Endothelial cell of umbilical vein (primary cell): ENCODE measurements at regions not wholly inside any gene's neighbourhood (a gene's known extent, or its start where the extent isn't known, plus 50 kb on each side); places are given as distances from the start of the nearest gene placed in this dataset.
"Not testable (repeated sequence)": the region's sequence is repeated elsewhere in the genome, so short reads cannot be mapped to it uniquely, and the experiment has no call there.

ENCODE experiments used
- BruUV-seq: library from RNA; stranded (reverse); fragments of 400-500 nt; replicated peaks from 2 replicates; lab custom pipeline; 2021; lab: Mats Ljungman, UMichigan
- CTCF ChIA-PET: fragments of 300-600, 350-600 bp; sonication (Branson Sonifier 250); formaldehyde crosslinking; loops from one replicate; lab custom pipeline; 2021; ENCODE audit warnings: antibody characterized with exemption, inconsistent platforms; lab: Charles Lee
- POLR2A ChIA-PET: fragments of 300-600, 350-600 bp; sonication (Branson Sonifier 250); formaldehyde crosslinking; loops from one replicate; lab custom pipeline; 2021; ENCODE audit warnings: antibody characterized with exemption, inconsistent platforms; lab: Charles Lee
- DNase-seq: peaks from one replicate; pipeline ENCODE4 v3.0.0-alpha.2; 2011; ENCODE audit warnings: low read depth, low spot score
- FAIRE-seq: peaks from 2 replicates; lab custom pipeline; 2011; peaks lifted over from hg19 to GRCh38; lab: Jason Lieb, UNC
- H2AFZ ChIP-seq: 2 replicates; pipeline ENCODE4 v1.6.0; 2012; ENCODE audit warnings: low read depth, low read length, control low read depth, inconsistent platforms
- H3K27ac ChIP-seq: 2 replicates; pipeline ENCODE4 v1.5.1; 2011; ENCODE audit warnings: low read depth, mild to moderate bottlenecking, control low read depth, low read length, moderate library complexity; ENCODE audit not compliant: insufficient read depth
- H3K27me3 ChIP-seq, 2 experiments: 2 replicates each; pipeline versions ENCODE4 v1.6.0 to v1.6.1; 2011; ENCODE audit warnings: low read length in 2 of 2, mixed read lengths in 1 of 2; ENCODE audit not compliant: control insufficient read depth in 2 of 2, insufficient read depth in 2 of 2
- H3K36me3 ChIP-seq, 2 experiments: 2 replicates in 1 of 2; 3 replicates in 1 of 2; pipeline ENCODE4 v1.5.1; 2011; ENCODE audit warnings: low read length in 2 of 2, mild to moderate bottlenecking in 1 of 2, moderate library complexity in 1 of 2; ENCODE audit not compliant: control insufficient read depth in 2 of 2, insufficient read depth in 2 of 2; ENCODE audit errors: extremely low read depth in 1 of 2
- H3K4me1 ChIP-seq: 3 replicates; pipeline ENCODE4 v1.5.1; 2011; ENCODE audit warnings: mild to moderate bottlenecking, low read length; ENCODE audit not compliant: control insufficient read depth, insufficient read depth; ENCODE audit errors: extremely low read depth
- H3K4me2 ChIP-seq: 2 replicates; pipeline ENCODE4 v1.6.1; 2011; ENCODE audit warnings: low read length, control low read depth, mixed read lengths; ENCODE audit not compliant: insufficient read depth
- H3K4me3 ChIP-seq, 3 experiments: fragments of 200-600 bp in 1 of 3; sonication (generic), shearing (Covaris generic) in 1 of 3; replicated peaks in 1 of 3; 2 replicates each; pipeline ENCODE4 v1.5.1; 2011 to 2016; ENCODE audit warnings: control low read depth in 3 of 3, low read length in 3 of 3, mild to moderate bottlenecking in 2 of 3, inconsistent platforms in 1 of 3, low read depth in 1 of 3, moderate library complexity in 1 of 3; ENCODE audit not compliant: insufficient read depth in 1 of 3
- H3K79me2 ChIP-seq: 2 replicates; pipeline ENCODE4 v1.6.0; 2012; ENCODE audit warnings: low read length, inconsistent platforms; ENCODE audit not compliant: control insufficient read depth, insufficient read depth
- H3K9ac ChIP-seq: replicated peaks from 2 replicates; pipeline ENCODE3; 2011; ENCODE audit warnings: low read length, control low read depth; ENCODE audit not compliant: insufficient read depth; ENCODE audit errors: extremely low read depth
- H3K9me1 ChIP-seq: replicated peaks from 3 replicates; pipeline ENCODE4 v1.6.0; 2011; ENCODE audit warnings: mild to moderate bottlenecking, low read length; ENCODE audit not compliant: control insufficient read depth, insufficient read depth; ENCODE audit errors: extremely low read depth
- H3K9me3 ChIP-seq: replicated peaks from 2 replicates; pipeline ENCODE4 v1.5.1; 2012; ENCODE audit warnings: low read length, inconsistent platforms; ENCODE audit not compliant: control insufficient read depth, insufficient read depth
- H4K20me1 ChIP-seq: replicated peaks from 2 replicates; pipeline ENCODE3; 2011; ENCODE audit warnings: mild to moderate bottlenecking, low read length; ENCODE audit not compliant: control insufficient read depth, insufficient read depth; ENCODE audit errors: extremely low read depth
- JUN ChIP-seq: IDR thresholded peaks from 2 replicates; pipeline ENCODE4 v1.6.1; 2011; ENCODE audit warnings: borderline replicate concordance, low read depth; ENCODE audit not compliant: insufficient read length, insufficient read depth
- POLR2A ChIP-seq: IDR thresholded peaks from 2 replicates; pipeline ENCODE4 v1.6.1; 2012; ENCODE audit warnings: low read depth, mild to moderate bottlenecking, control low read depth, low read length
- dilution Hi-C: fragments of 300-500 bp; cut with MboI; formaldehyde crosslinking; loops from one replicate; pipeline ENCODE4 v1.15.0; 2019; ENCODE audit warnings: low sequenced_read_pairs; ENCODE audit not compliant: extremely low pct_ligation_motif_present
- intact Hi-C: fragments of 100-400 bp; cut with micrococcal nuclease; formaldehyde crosslinking; loops from one replicate; pipeline ENCODE4 v1.10.0; 2022
- TF ChIP-seq, protein P1 (sequence below): IDR thresholded peaks from 2 replicates; pipeline ENCODE4 v1.6.1; 2011; ENCODE audit not compliant: insufficient read depth, insufficient read length

DNA sequence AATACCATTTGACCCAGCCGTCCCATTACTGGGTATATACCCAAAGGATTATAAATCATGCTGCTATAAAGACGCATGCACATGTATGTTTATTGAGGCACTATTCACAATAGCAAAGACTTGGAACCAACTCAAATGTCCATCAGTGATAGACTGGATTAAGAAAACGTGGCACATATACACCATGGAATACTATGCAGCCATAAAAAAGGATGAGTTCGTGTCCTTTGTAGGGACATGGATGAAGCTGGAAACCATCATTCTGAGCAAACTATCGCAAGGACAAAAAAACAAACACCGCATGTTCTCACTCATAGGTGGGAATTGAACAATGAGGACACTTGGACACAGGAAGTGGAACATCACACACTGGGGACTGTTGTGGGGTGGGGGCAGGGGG is 83.5 kb downstream of the GEMIN8 start:
- dilution Hi-C loops, H3K36me3 ChIP-seq, H3K4me1 ChIP-seq, H3K4me3 ChIP-seq, H3K27ac ChIP-seq, H3K27me3 ChIP-seq, H3K4me2 ChIP-seq, H4K20me1 ChIP-seq, DNase-seq, H3K9me1 ChIP-seq, H2AFZ ChIP-seq, BruUV-seq, FAIRE-seq, POLR2A ChIA-PET, H3K9me3 ChIP-seq, intact Hi-C loops, H3K79me2 ChIP-seq, H3K9ac ChIP-seq: not testable (repeated sequence)
- CTCF ChIA-PET, result interaction anchor here (1.1 kb wide), 1 partner anchor 75 kb away, joined by 3 read pairs; no protein-coding TSS in a partner anchor

DNA sequence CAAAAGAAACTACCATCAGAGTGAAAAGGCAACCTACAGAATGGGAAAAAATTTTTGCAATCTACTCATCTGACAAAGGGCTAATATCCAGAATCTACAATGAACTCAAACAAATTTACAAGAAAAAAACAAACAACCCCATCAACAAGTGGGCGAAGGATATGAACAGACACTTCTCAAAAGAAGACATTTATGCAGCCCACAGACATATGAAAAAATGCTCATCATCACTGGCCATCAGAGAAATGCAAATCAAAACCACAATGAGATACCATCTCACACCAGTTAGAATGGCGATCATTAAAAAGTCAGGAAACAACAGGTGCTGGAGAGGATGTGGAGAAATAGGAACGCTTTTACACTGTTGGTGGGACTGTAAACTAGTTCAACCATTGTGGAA is 83.9 kb downstream of the GEMIN8 start:
- H3K4me1 ChIP-seq, H2AFZ ChIP-seq, H3K79me2 ChIP-seq, CTCF ChIA-PET, H3K4me2 ChIP-seq, H3K36me3 ChIP-seq, H4K20me1 ChIP-seq, H3K27me3 ChIP-seq, H3K27ac ChIP-seq, H3K9me3 ChIP-seq, intact Hi-C loops, dilution Hi-C loops, POLR2A ChIA-PET, DNase-seq, H3K9ac ChIP-seq, H3K4me3 ChIP-seq, FAIRE-seq, BruUV-seq, H3K9me1 ChIP-seq: not testable (repeated sequence)

DNA sequence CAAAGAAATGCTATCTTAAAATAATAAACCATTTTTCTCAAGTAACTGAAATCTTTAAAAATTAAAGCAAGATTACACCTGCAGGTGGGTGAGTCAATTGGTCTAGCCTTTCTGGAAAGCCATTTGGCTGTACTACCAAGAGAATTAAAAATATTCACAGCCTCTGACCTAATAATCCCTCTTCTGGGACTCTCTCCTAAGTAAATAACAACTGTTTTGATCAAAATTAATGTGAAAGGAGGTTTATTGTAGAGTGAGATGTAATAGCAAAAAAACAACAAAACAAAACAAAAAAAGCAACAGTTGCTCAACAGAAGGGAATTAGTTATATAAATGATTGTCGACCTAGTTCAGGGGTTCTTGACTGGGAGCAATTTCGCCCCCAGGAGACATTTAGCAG is 89.0 kb downstream of the GEMIN8 start:
- Histone ChIP-seq H3K4me1 (no peaks in the 10 kb centered on the region), H3K36me3 (no peaks in the 10 kb centered on the region), H3K79me2 (no peaks in the 10 kb centered on the region), H3K9ac (no peak overlapping the region), H4K20me1 (no peaks in the 10 kb centered on the region), H3K4me2 (no peak overlapping the region), H3K4me3 (no peak overlapping the region), H3K27me3 (peaks cover 11 to 24% of the 10 kb centered on the region in 2 experiments), H3K9me3 (no peaks in the 10 kb centered on the region), H2AFZ (no peak overlapping the region), H3K9me1 (no peaks in the 10 kb centered on the region), H3K27ac (no peak overlapping the region)
- ChIA-PET POLR2A (no interaction called here), CTCF (no interaction called here)
- TF ChIP-seq JUN (no peak), POLR2A (no peak)
- TF ChIP-seq, protein P1, sequence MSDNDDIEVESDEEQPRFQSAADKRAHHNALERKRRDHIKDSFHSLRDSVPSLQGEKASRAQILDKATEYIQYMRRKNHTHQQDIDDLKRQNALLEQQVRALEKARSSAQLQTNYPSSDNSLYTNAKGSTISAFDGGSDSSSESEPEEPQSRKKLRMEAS, result no peak
- DNase-seq (no peak), FAIRE-seq (no peak)
- BruUV-seq, result no TSS peak
- dilution Hi-C loops (no loop called here), intact Hi-C loops (no loop called here)
